Endothelial cell (in vitro differentiated cells): ENCODE measurements at regions not wholly inside any gene's neighbourhood (a gene's known extent, or its start where the extent isn't known, plus 50 kb on each side); places are given as distances from the start of the nearest gene placed in this dataset.

Source experiments
- DNase-seq: peaks from one replicate; pipeline ENCODE4 v3.0.0; 2021; ENCODE audit warnings: low spot score
- H3K27ac Mint-ChIP-seq: one replicate; pipeline ENCODE4 v1.8.0; 2021; ENCODE audit warnings: mixed read lengths, inconsistent platforms; ENCODE audit not compliant: unreplicated experiment
- H3K27me3 Mint-ChIP-seq: one replicate; pipeline ENCODE4 v1.8.0; 2021; ENCODE audit warnings: mild to moderate bottlenecking, moderate library complexity, mixed read lengths, inconsistent platforms; ENCODE audit not compliant: unreplicated experiment
- H3K36me3 Mint-ChIP-seq: one replicate; pipeline ENCODE4 v1.8.0; 2021; ENCODE audit warnings: mild to moderate bottlenecking, low read depth, mixed read lengths, inconsistent platforms; ENCODE audit not compliant: unreplicated experiment
- H3K4me1 Mint-ChIP-seq: one replicate; pipeline ENCODE4 v1.8.0; 2021; ENCODE audit warnings: mild to moderate bottlenecking, mixed read lengths, inconsistent platforms; ENCODE audit not compliant: unreplicated experiment
- H3K4me3 Mint-ChIP-seq: one replicate; pipeline ENCODE4 v1.8.0; 2021; ENCODE audit warnings: mild to moderate bottlenecking, mixed read lengths, inconsistent platforms; ENCODE audit not compliant: unreplicated experiment
- H3K9me3 Mint-ChIP-seq: one replicate; pipeline ENCODE4 v1.8.0; 2021; ENCODE audit warnings: mixed read lengths, inconsistent platforms; ENCODE audit not compliant: unreplicated experiment
- CTCF ChIP-seq: fragments of 200-600 bp; sonication (generic); IDR thresholded peaks from one replicate; pipeline ENCODE4 v1.5.0; 2021; ENCODE audit warnings: antibody characterized with exemption; ENCODE audit not compliant: unreplicated experiment

GRCh38 chr21:31553461-31553860, 106.0 kb upstream of the SOD1 start:
- H3K9me3 Mint-ChIP-seq: no peaks in the 10 kb centered on the region
- no peak for TF ChIP-seq CTCF
- H3K4me3 Mint-ChIP-seq: peak overlapping the region; percentile 84
- peaks cover 31% of the 10 kb centered on the region for H3K36me3 Mint-ChIP-seq
- peak overlapping the region; percentile 100 for H3K27ac Mint-ChIP-seq
- no peak for DNase-seq
- peaks cover 54% of the 10 kb centered on the region for H3K4me1 Mint-ChIP-seq
- peaks cover 25% of the 10 kb centered on the region for H3K27me3 Mint-ChIP-seq

- H3K27me3 Mint-ChIP-seq: peaks cover 25% of the 10 kb centered on the region
- TF ChIP-seq CTCF: no peak
- no peak for DNase-seq
- H3K4me3 Mint-ChIP-seq: no peak overlapping the region
- peaks cover 54% of the 10 kb centered on the region for H3K4me1 Mint-ChIP-seq
- peak overlapping the region; percentile 100 for H3K27ac Mint-ChIP-seq
- H3K36me3 Mint-ChIP-seq: peaks cover 31% of the 10 kb centered on the region
- no peaks in the 10 kb centered on the region for H3K9me3 Mint-ChIP-seq
Measured at GRCh38 chr21:31552826-31553225, 106.7 kb upstream of the SOD1 start.

- Mint-ChIP-seq H3K4me1 (peaks cover 33% of the 10 kb centered on the region), H3K9me3 (no peaks in the 10 kb centered on the region), H3K4me3 (no peak overlapping the region), H3K36me3 (peaks cover 19% of the 10 kb centered on the region), H3K27me3 (peaks cover 14% of the 10 kb centered on the region), H3K27ac (no peak overlapping the region)
- TF ChIP-seq CTCF: no peak
- no peak for DNase-seq
Measured at GRCh38 chr21:31550070-31550469, 109.4 kb upstream of the SOD1 start.

GRCh38 chr21:31548688-31549087, 110.8 kb upstream of the SOD1 start:
- H3K4me3 Mint-ChIP-seq: no peak overlapping the region
- no peak for DNase-seq
- H3K27ac Mint-ChIP-seq: no peak overlapping the region
- no peaks in the 10 kb centered on the region for H3K9me3 Mint-ChIP-seq
- peaks cover 21% of the 10 kb centered on the region for H3K4me1 Mint-ChIP-seq
- H3K27me3 Mint-ChIP-seq: peaks cover 10% of the 10 kb centered on the region
- no peak for TF ChIP-seq CTCF
- H3K36me3 Mint-ChIP-seq: peaks cover 13% of the 10 kb centered on the region

GRCh38 chr21:31546443-31547170, 112.9 kb upstream of the SOD1 start:
- DNase-seq: no peak
- H3K4me3 Mint-ChIP-seq: no peak overlapping the region
- H3K4me1 Mint-ChIP-seq: peaks cover 15% of the 10 kb centered on the region

More at GRCh38 chr21:31546443-31547170, 112.9 kb upstream of the SOD1 start:
- no peak for TF ChIP-seq CTCF
- Mint-ChIP-seq H3K36me3 (peaks cover 12% of the 10 kb centered on the region), H3K27me3 (peaks cover 2% of the 10 kb centered on the region), H3K27ac (no peak overlapping the region), H3K9me3 (no peaks in the 10 kb centered on the region)
